ENCODE measurements at regions not wholly inside any gene's neighbourhood (a gene's known extent, or its start where the extent isn't known, plus 50 kb on each side); places are given as distances from the start of the nearest gene placed in this dataset.

- TF ChIP-seq CTCF (IDR thresholded peaks at IDR 0.05; ENCODE audit: low read depth, low read length, poor library complexity, severe bottlenecking) = no peak
- TF ChIP-seq EZH2phosphoT487 (IDR thresholded peaks at IDR 0.05; ENCODE audit: borderline replicate concordance, low read length) = no peak
Measured at GRCh38 chr11:44366741-44367140, 56.8 kb upstream of the ALX4 start.
